ENCODE measurements at regions not wholly inside any gene's neighbourhood (a gene's known extent, or its start where the extent isn't known, plus 50 kb on each side); places are given as distances from the start of the nearest gene placed in this dataset.

DNA sequence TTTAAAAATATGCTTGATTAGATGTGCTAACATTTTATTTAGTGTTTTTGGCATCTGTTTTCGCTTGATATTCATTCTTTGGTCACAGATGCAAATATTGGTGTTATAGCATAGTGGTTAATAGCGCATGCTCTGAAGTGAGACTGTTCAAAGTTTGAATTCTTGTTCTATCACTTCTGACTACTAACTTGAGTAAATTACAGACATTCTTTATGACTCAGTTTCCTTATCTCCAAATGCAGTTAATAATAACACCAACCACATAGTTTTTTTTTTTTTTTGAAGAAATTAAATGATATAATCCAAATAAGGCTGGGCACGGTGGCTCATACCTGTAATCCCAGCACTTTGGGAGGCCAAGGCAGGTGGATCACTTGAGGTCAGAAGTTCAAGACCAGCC, 81.0 kb downstream of the TMX1 start:
- TF ChIP-seq EP300 (IDR thresholded peaks at IDR 0.05): no peak
- TF ChIP-seq, protein P1, sequence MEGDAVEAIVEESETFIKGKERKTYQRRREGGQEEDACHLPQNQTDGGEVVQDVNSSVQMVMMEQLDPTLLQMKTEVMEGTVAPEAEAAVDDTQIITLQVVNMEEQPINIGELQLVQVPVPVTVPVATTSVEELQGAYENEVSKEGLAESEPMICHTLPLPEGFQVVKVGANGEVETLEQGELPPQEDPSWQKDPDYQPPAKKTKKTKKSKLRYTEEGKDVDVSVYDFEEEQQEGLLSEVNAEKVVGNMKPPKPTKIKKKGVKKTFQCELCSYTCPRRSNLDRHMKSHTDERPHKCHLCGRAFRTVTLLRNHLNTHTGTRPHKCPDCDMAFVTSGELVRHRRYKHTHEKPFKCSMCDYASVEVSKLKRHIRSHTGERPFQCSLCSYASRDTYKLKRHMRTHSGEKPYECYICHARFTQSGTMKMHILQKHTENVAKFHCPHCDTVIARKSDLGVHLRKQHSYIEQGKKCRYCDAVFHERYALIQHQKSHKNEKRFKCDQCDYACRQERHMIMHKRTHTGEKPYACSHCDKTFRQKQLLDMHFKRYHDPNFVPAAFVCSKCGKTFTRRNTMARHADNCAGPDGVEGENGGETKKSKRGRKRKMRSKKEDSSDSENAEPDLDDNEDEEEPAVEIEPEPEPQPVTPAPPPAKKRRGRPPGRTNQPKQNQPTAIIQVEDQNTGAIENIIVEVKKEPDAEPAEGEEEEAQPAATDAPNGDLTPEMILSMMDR (IDR thresholded peaks at IDR 0.05): no peak

Data from sigmoid colon (tissue), 4 donors.